Glutamatergic neuron (in vitro differentiated cells): ENCODE measurements at regions not wholly inside any gene's neighbourhood (a gene's known extent, or its start where the extent isn't known, plus 50 kb on each side); places are given as distances from the start of the nearest gene placed in this dataset.
"Not testable (repeated sequence)": the region's sequence is repeated elsewhere in the genome, so short reads cannot be mapped to it uniquely, and the experiment has no call there.

ENCODE experiments used
- DNase-seq: peaks from one replicate; pipeline ENCODE4 v3.0.0; 2022
- H3K27ac Mint-ChIP-seq: one replicate; pipeline ENCODE4 v1.8.0; 2020; ENCODE audit warnings: mild to moderate bottlenecking, mixed read lengths, inconsistent platforms; ENCODE audit not compliant: unreplicated experiment
- H3K27me3 Mint-ChIP-seq: one replicate; pipeline ENCODE4 v1.8.0; 2020; ENCODE audit warnings: mild to moderate bottlenecking, moderate library complexity, mixed read lengths, inconsistent platforms; ENCODE audit not compliant: unreplicated experiment
- H3K36me3 Mint-ChIP-seq: one replicate; pipeline ENCODE4 v1.8.0; 2020; ENCODE audit warnings: mild to moderate bottlenecking, mixed read lengths, inconsistent platforms; ENCODE audit not compliant: unreplicated experiment
- H3K4me1 Mint-ChIP-seq: one replicate; pipeline ENCODE4 v1.8.0; 2020; ENCODE audit warnings: mild to moderate bottlenecking, low read depth, mixed read lengths, inconsistent platforms; ENCODE audit not compliant: unreplicated experiment
- H3K4me3 Mint-ChIP-seq: one replicate; pipeline ENCODE4 v1.8.0; 2020; ENCODE audit warnings: mild to moderate bottlenecking, mixed read lengths, inconsistent platforms; ENCODE audit not compliant: unreplicated experiment
- H3K9me3 Mint-ChIP-seq: one replicate; pipeline ENCODE4 v1.8.0; 2020; ENCODE audit warnings: mild to moderate bottlenecking, moderate library complexity, mixed read lengths, inconsistent platforms; ENCODE audit not compliant: unreplicated experiment
- CTCF ChIP-seq: fragments of 200-600 bp; sonication (generic); IDR thresholded peaks from one replicate; pipeline ENCODE4 v1.5.0; 2021; ENCODE audit not compliant: partially characterized antibody, unreplicated experiment

DNA sequence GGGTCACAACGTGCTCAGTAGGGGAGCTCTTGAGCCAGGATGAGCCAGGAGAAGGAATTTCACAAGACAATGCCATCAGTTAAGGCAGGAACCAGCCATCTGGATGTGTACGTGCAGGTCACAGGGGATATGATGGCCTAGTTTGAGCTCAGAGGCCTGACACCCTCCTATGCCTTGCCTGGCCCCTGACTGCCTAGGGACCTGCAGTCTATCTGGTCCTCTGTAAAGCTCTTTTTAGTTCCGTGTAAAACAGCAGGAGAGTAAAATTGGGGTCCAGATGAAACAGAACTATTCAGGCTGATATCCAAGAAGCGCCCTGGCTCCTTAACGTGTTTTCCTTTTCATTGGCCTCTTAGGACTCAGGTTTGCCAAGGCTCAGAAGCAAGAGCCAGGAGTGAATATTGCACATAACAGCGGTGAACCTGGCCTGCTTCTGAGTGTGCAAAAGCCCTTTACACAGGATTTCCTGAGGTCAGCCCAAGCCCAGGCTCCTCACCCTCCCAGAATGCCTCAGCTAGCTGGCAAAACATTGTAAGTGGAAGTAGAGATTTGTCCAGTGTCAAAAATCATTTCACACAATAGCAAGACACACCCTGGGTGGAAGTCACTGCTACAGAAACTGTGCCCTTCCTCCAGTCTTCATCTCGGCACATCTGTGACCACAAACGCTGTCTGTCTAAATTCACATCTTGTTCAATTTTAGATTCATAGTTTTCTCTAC, 777.2 kb downstream of the UQCRFS1 start:
- Mint-ChIP-seq H3K27me3 (peaks cover 9% of the 10 kb centered on the region), H3K36me3 (peaks cover 31% of the 10 kb centered on the region), H3K27ac (no peak overlapping the region), H3K4me3 (no peak overlapping the region), H3K4me1 (no peaks in the 10 kb centered on the region), H3K9me3 (peaks cover 7% of the 10 kb centered on the region)
- no peak for TF ChIP-seq CTCF
- DNase-seq = no peak

DNA sequence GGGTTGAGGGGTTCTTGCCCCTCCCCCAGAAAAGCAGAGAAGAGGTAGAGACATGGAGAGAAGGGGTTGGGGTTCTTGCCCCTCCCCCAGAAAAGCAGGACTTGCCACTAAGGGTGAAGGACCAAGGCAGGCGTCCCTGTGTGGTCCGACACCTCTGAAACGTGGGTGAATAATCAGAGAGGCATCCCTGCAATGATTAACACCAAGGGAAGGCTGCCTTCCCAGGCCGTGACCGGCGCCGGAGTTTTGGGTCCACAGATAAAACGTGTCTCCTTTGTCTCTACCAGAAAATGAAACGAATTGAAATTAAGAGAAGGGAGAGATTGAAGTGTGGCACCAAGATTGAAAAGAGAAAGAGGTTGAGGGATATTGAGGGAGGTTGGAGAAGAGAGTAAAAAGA, 778.2 kb downstream of the UQCRFS1 start:
- H3K4me1 Mint-ChIP-seq, H3K27ac Mint-ChIP-seq, H3K4me3 Mint-ChIP-seq, DNase-seq, H3K27me3 Mint-ChIP-seq, H3K9me3 Mint-ChIP-seq: not testable (repeated sequence)
- H3K36me3 Mint-ChIP-seq = peaks cover 31% of the 10 kb centered on the region

GRCh38 chr19:28434365-28434764, 778.6 kb downstream of the UQCRFS1 start:
- H3K27me3 Mint-ChIP-seq, H3K27ac Mint-ChIP-seq, DNase-seq, H3K4me3 Mint-ChIP-seq, H3K4me1 Mint-ChIP-seq: not testable (repeated sequence)
- Mint-ChIP-seq H3K9me3 (peaks cover 11% of the 10 kb centered on the region), H3K36me3 (peaks cover 31% of the 10 kb centered on the region)

- Mint-ChIP-seq H3K9me3 (peaks cover 11% of the 10 kb centered on the region), H3K36me3 (peaks cover 31% of the 10 kb centered on the region)
Measured at GRCh38 chr19:28433166-28433565, 779.8 kb downstream of the UQCRFS1 start.

GRCh38 chr19:28430214-28430613, 782.7 kb downstream of the UQCRFS1 start:
- no peak for DNase-seq
- TF ChIP-seq CTCF = no peak

More at GRCh38 chr19:28433166-28433565, 779.8 kb downstream of the UQCRFS1 start:
- H3K4me3 Mint-ChIP-seq, H3K27me3 Mint-ChIP-seq, H3K4me1 Mint-ChIP-seq, DNase-seq, H3K27ac Mint-ChIP-seq: not testable (repeated sequence)

GRCh38 chr19:28429356-28429755, 783.6 kb downstream of the UQCRFS1 start:
- Mint-ChIP-seq H3K4me3 (no peak overlapping the region), H3K27ac (no peak overlapping the region), H3K36me3 (peaks cover 20% of the 10 kb centered on the region), H3K27me3 (peaks cover 6% of the 10 kb centered on the region), H3K4me1 (no peaks in the 10 kb centered on the region), H3K9me3 (peaks cover 8% of the 10 kb centered on the region)
- no peak for TF ChIP-seq CTCF
- no peak for DNase-seq

More at GRCh38 chr19:28430214-28430613, 782.7 kb downstream of the UQCRFS1 start:
- H3K27me3 Mint-ChIP-seq = peaks cover 9% of the 10 kb centered on the region
- H3K27ac Mint-ChIP-seq = no peak overlapping the region
- H3K4me1 Mint-ChIP-seq = no peaks in the 10 kb centered on the region
- no peak overlapping the region for H3K4me3 Mint-ChIP-seq
- H3K9me3 Mint-ChIP-seq = peaks cover 11% of the 10 kb centered on the region
- peaks cover 29% of the 10 kb centered on the region for H3K36me3 Mint-ChIP-seq
